GM18502 (cell line): ENCODE measurements at regions not wholly inside any gene's neighbourhood (a gene's known extent, or its start where the extent isn't known, plus 50 kb on each side); places are given as distances from the start of the nearest gene placed in this dataset.
A peak's percentile ranks its signal among the peaks of the same experiment; 100 is the strongest.

Experiments used
- ATAC-seq: cut with Tn5 transposase; IDR thresholded peaks from one replicate; pipeline ENCODE4 v1.9.1; 2021; ENCODE audit warnings: mild to moderate bottlenecking; ENCODE audit not compliant: unreplicated experiment, poor library complexity

GRCh38 chr2:230640540-230641011 lies 72.1 kb upstream of the CAB39 start:
- ATAC-seq, result no peak

- no peak for ATAC-seq
Observed at GRCh38 chr2:230642966-230643365, 69.7 kb upstream of the CAB39 start.

- peak; percentile 80 for ATAC-seq
Observed at GRCh38 chr2:230643576-230644291, 68.9 kb upstream of the CAB39 start.

- peak; percentile 16 for ATAC-seq
Observed at GRCh38 chr2:230644356-230644935, 68.2 kb upstream of the CAB39 start.

GRCh38 chr2:230648356-230648755 lies 64.3 kb upstream of the CAB39 start:
- ATAC-seq, result no peak

- ATAC-seq, result peak; percentile 89
Observed at GRCh38 chr2:230650585-230651137, 62.0 kb upstream of the CAB39 start.

- no peak for ATAC-seq
Observed at GRCh38 chr2:230654057-230654456, 58.6 kb upstream of the CAB39 start.

GRCh38 chr2:230657462-230657861 lies 55.2 kb upstream of the CAB39 start:
- no peak for ATAC-seq

GRCh38 chr2:230657906-230658305 lies 54.7 kb upstream of the CAB39 start:
- no peak for ATAC-seq

GRCh38 chr2:230658577-230658876 lies 54.1 kb upstream of the CAB39 start:
- ATAC-seq, result no peak

- peak; percentile 56 for ATAC-seq
Observed at GRCh38 chr2:230658877-230659652, 53.6 kb upstream of the CAB39 start.

GRCh38 chr2:230660294-230661060 lies 52.2 kb upstream of the CAB39 start:
- ATAC-seq, result no peak

GRCh38 chr2:230661072-230661957 lies 51.3 kb upstream of the CAB39 start:
- peak; percentile 41 for ATAC-seq
